GM12891 (cell line): ENCODE measurements at regions not wholly inside any gene's neighbourhood (a gene's known extent, or its start where the extent isn't known, plus 50 kb on each side); places are given as distances from the start of the nearest gene placed in this dataset.
"Not testable (repeated sequence)": the region's sequence is repeated elsewhere in the genome, so short reads cannot be mapped to it uniquely, and the experiment has no call there.

Source experiments
- PAX5 ChIP-seq: IDR thresholded peaks from 2 replicates; pipeline ENCODE4 v1.6.1; 2011; ENCODE audit warnings: low read length, moderate library complexity, mild to moderate bottlenecking; ENCODE audit not compliant: insufficient read depth, severe bottlenecking
- POLR2A ChIP-seq: IDR thresholded peaks from 2 replicates; pipeline ENCODE4 v1.6.1; 2011; ENCODE audit warnings: low read depth, low read length, control low read depth
- POLR2AphosphoS5 ChIP-seq: IDR thresholded peaks from 2 replicates; pipeline ENCODE4 v1.6.1; 2011; ENCODE audit warnings: low read depth, low read length, control low read depth
- SPI1 ChIP-seq: IDR thresholded peaks from 2 replicates; pipeline ENCODE4 v1.6.1; 2011; ENCODE audit warnings: low read depth, low read length, control low read depth
- TAF1 ChIP-seq: IDR thresholded peaks from 2 replicates; pipeline ENCODE4 v1.6.1; 2011; ENCODE audit warnings: low read depth, low read length, control low read depth

DNA sequence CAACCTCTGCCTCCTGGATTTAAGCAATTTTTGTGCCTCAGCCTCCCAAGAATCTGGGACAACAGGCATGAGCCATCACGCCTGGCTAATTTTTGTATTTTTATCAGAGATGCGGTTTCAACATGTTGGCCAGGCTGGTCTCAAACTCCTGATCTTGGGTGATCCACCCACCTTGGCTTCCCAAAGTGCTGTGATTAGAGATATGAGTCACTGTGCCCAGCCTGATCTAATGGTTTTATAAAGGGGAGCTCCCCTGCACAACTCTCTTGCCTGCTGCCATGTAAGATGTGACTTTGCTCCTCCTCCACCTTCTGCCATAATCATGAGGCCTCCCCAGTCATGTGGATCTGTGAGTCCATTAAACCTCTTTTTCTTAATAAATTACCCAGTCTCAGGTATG lies 107.5 kb upstream of the ALDH3B2 start:
- not testable (repeated sequence) for TF ChIP-seq POLR2AphosphoS5, POLR2A, TAF1, SPI1, PAX5
